NT2/D1 (cell line): ENCODE measurements at regions not wholly inside any gene's neighbourhood (a gene's known extent, or its start where the extent isn't known, plus 50 kb on each side); places are given as distances from the start of the nearest gene placed in this dataset.

ENCODE experiments used
- DNase-seq: peaks from one replicate; pipeline ENCODE4 v3.0.0-alpha.2; 2011; ENCODE audit warnings: low read depth, low spot score
- H3K27me3 ChIP-seq: 2 replicates; pipeline ENCODE4 v1.6.0; 2011; ENCODE audit warnings: mild to moderate bottlenecking; ENCODE audit not compliant: insufficient read length, insufficient read depth
- H3K36me3 ChIP-seq: 2 replicates; pipeline ENCODE4 v1.6.1; 2011; ENCODE audit warnings: mild to moderate bottlenecking, low read length, mixed read lengths; ENCODE audit not compliant: insufficient read depth, insufficient read length
- H3K4me1 ChIP-seq: 2 replicates; pipeline ENCODE4 v1.5.1; 2011; ENCODE audit not compliant: insufficient read depth, insufficient read length
- H3K4me3 ChIP-seq: 2 replicates; pipeline ENCODE4 v1.5.1; 2011; ENCODE audit warnings: low read depth; ENCODE audit not compliant: insufficient read length
- H3K9ac ChIP-seq: 2 replicates; pipeline ENCODE4 v1.6.0; 2011; ENCODE audit warnings: low read depth; ENCODE audit not compliant: insufficient read length
- H3K9me3 ChIP-seq: 2 replicates; pipeline ENCODE4 v1.5.1; 2011; ENCODE audit warnings: mild to moderate bottlenecking, low read length; ENCODE audit not compliant: insufficient read depth
- SUZ12 ChIP-seq: IDR thresholded peaks from 2 replicates; pipeline ENCODE4 v1.6.1; 2011; ENCODE audit not compliant: insufficient read length, insufficient read depth; ENCODE audit errors: extremely low read depth
- YY1 ChIP-seq: IDR thresholded peaks from 2 replicates; pipeline ENCODE4 v1.6.1; 2011; ENCODE audit not compliant: insufficient read length, insufficient read depth
- ZNF274 ChIP-seq: IDR thresholded peaks from 2 replicates; pipeline ENCODE4 v1.6.1; 2011; ENCODE audit warnings: mild to moderate bottlenecking, low read depth, low read length

GRCh38 chr3:41126961-41127360, 72.3 kb upstream of the CTNNB1 start:
- Histone ChIP-seq H3K4me3 (no peak overlapping the region), H3K27me3 (no peaks in the 10 kb centered on the region), H3K4me1 (no peaks in the 10 kb centered on the region), H3K36me3 (no peaks in the 10 kb centered on the region), H3K9ac (no peak overlapping the region), H3K9me3 (peaks cover 44% of the 10 kb centered on the region)
- TF ChIP-seq SUZ12 = no peak
- no peak for TF ChIP-seq ZNF274
- TF ChIP-seq YY1 = no peak
- DNase-seq = no peak

GRCh38 chr3:41127414-41127813, 71.9 kb upstream of the CTNNB1 start:
- Histone ChIP-seq H3K36me3 (no peaks in the 10 kb centered on the region), H3K4me1 (no peaks in the 10 kb centered on the region), H3K9ac (no peak overlapping the region), H3K27me3 (no peaks in the 10 kb centered on the region), H3K4me3 (no peak overlapping the region), H3K9me3 (peaks cover 44% of the 10 kb centered on the region)
- TF ChIP-seq ZNF274 (no peak), SUZ12 (no peak), YY1 (no peak)
- no peak for DNase-seq

- Histone ChIP-seq H3K9ac (no peak overlapping the region), H3K4me3 (no peak overlapping the region), H3K4me1 (no peaks in the 10 kb centered on the region), H3K36me3 (no peaks in the 10 kb centered on the region), H3K27me3 (no peaks in the 10 kb centered on the region), H3K9me3 (peaks cover 44% of the 10 kb centered on the region)
- no peak for DNase-seq
- TF ChIP-seq YY1 = no peak
- TF ChIP-seq ZNF274 = no peak
- TF ChIP-seq SUZ12 = no peak
Measured at GRCh38 chr3:41129731-41130130, 69.6 kb upstream of the CTNNB1 start.

DNA sequence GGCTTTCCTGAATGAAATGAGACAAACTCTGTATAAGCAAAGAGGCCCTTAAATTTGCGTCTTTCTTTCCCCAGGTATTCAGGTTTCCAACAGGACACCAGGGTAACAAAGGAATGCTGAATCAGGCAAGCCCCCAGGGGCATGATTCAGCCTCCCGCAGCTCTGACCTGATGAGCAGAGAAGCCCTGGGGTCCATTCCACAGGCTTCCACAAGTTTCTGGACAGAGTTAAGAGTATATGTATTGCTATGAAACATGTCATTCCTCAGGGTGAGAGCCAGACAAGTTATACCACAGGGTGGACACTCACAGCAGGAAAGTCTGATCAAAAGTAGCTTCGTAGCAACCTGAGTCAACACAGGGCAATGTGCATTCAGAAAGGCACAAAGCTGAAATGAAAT, 68.1 kb upstream of the CTNNB1 start:
- Histone ChIP-seq H3K9ac (no peak overlapping the region), H3K4me1 (no peaks in the 10 kb centered on the region), H3K36me3 (no peaks in the 10 kb centered on the region), H3K27me3 (no peaks in the 10 kb centered on the region), H3K4me3 (no peak overlapping the region), H3K9me3 (peaks cover 29% of the 10 kb centered on the region)
- no peak for TF ChIP-seq YY1
- TF ChIP-seq ZNF274 = no peak
- no peak for TF ChIP-seq SUZ12
- DNase-seq = peak; percentile 35

- H3K27me3 ChIP-seq = no peaks in the 10 kb centered on the region
- TF ChIP-seq YY1 = no peak
- TF ChIP-seq ZNF274 = no peak
- TF ChIP-seq SUZ12 = no peak
- H3K4me3 ChIP-seq = no peak overlapping the region
- H3K9ac ChIP-seq = no peak overlapping the region
- H3K4me1 ChIP-seq = no peaks in the 10 kb centered on the region
- H3K36me3 ChIP-seq = no peaks in the 10 kb centered on the region
- no peak for DNase-seq
- no peaks in the 10 kb centered on the region; the same call in 1 of the 2 replicates for H3K9me3 ChIP-seq
Measured at GRCh38 chr3:41137686-41138111, 61.6 kb upstream of the CTNNB1 start.

DNA sequence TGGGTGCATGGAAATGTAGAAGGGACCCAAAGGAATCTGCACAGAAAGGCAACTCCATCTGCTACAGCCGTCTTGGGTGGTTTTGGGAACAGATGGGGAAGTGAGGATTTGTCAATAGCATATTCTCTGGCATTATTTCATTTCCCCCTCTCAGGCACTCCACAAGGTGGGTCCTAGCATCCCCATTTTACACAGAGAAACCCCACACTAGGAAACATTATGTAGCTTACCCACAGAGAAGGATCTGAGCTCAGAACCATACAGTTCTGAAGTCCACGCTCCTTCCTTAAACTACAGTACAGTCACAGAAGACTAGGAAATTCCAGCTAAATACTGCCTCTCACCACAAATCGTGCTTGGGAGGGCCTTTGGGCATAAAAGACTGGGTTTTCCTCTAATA, 61.2 kb upstream of the CTNNB1 start:
- TF ChIP-seq SUZ12 (no peak), ZNF274 (no peak), YY1 (no peak)
- Histone ChIP-seq H3K36me3 (no peaks in the 10 kb centered on the region), H3K4me1 (no peaks in the 10 kb centered on the region), H3K4me3 (no peak overlapping the region), H3K27me3 (no peaks in the 10 kb centered on the region), H3K9ac (no peak overlapping the region), H3K9me3 (no peaks in the 10 kb centered on the region)
- DNase-seq = no peak

- no peak overlapping the region for H3K4me3 ChIP-seq
- no peak overlapping the region for H3K9ac ChIP-seq
- TF ChIP-seq YY1 (no peak), SUZ12 (no peak), ZNF274 (no peak)
- H3K9me3 ChIP-seq = no peaks in the 10 kb centered on the region
- H3K36me3 ChIP-seq = no peaks in the 10 kb centered on the region
- H3K4me1 ChIP-seq = no peaks in the 10 kb centered on the region
- H3K27me3 ChIP-seq = no peaks in the 10 kb centered on the region
- DNase-seq = no peak
Measured at GRCh38 chr3:41138601-41139000, 60.7 kb upstream of the CTNNB1 start.

DNA sequence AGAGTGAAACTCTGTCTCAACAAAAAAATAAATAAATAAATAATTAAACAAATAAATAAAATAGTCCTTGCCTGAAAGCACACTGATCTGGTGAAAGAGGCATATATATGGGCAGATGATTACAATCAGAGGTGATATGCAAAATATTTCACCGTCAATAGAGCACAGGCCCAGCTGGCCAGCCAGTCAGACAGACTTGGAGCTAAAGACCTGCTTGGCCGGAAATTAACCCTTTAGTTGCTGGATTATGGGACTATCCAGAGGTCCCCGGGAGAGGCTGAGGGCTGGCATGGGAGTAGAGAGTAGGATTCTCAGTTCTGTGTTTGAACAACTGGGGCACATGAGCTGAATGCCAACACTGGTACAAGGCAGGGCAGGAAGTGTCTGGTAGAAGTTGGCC, 59.1 kb upstream of the CTNNB1 start:
- H3K4me3 ChIP-seq = no peak overlapping the region
- no peaks in the 10 kb centered on the region for H3K36me3 ChIP-seq
- no peaks in the 10 kb centered on the region for H3K9me3 ChIP-seq
- TF ChIP-seq YY1 = no peak
- no peaks in the 10 kb centered on the region for H3K4me1 ChIP-seq
- no peak overlapping the region for H3K9ac ChIP-seq
- no peaks in the 10 kb centered on the region for H3K27me3 ChIP-seq
- no peak for DNase-seq
